Subcutaneous abdominal adipose tissue (tissue), 5 donors: ENCODE measurements at regions not wholly inside any gene's neighbourhood (a gene's known extent, or its start where the extent isn't known, plus 50 kb on each side); places are given as distances from the start of the nearest gene placed in this dataset.
"Not testable (repeated sequence)": the region's sequence is repeated elsewhere in the genome, so short reads cannot be mapped to it uniquely, and the experiment has no call there.

Experiments
- H3K27ac ChIP-seq: one replicate; pipeline ENCODE4 v1.7.0; 2013; ENCODE audit warnings: low read depth, mild to moderate bottlenecking, inconsistent platforms, low read length, moderate library complexity
- H3K27me3 ChIP-seq, 5 donors: one replicate each; pipeline ENCODE4 v1.7.0; 2013; ENCODE audit warnings: low read length in 5 of 5, inconsistent platforms in 1 of 5; ENCODE audit not compliant: control insufficient read depth in 5 of 5, insufficient read depth in 4 of 5
- H3K36me3 ChIP-seq, 5 donors: one replicate each; pipeline ENCODE4 v1.7.0; 2013; ENCODE audit warnings: low read length in 5 of 5; ENCODE audit not compliant: control insufficient read depth in 5 of 5, insufficient read depth in 5 of 5
- H3K4me1 ChIP-seq, 5 donors: one replicate each; pipeline ENCODE4 v1.7.0; 2013; ENCODE audit warnings: low read length in 5 of 5, mild to moderate bottlenecking in 3 of 5, moderate library complexity in 1 of 5; ENCODE audit not compliant: control insufficient read depth in 5 of 5, insufficient read depth in 5 of 5
- H3K4me3 ChIP-seq, 5 donors: one replicate each; pipeline ENCODE4 v1.7.0; 2013; ENCODE audit warnings: low read length in 5 of 5, low read depth in 1 of 5
- H3K9ac ChIP-seq, 5 donors: one replicate each; pipeline ENCODE4 v1.7.0; 2013; ENCODE audit warnings: low read length in 5 of 5, mild to moderate bottlenecking in 4 of 5, moderate library complexity in 3 of 5
- H3K9me3 ChIP-seq, 5 donors: one replicate each; pipeline ENCODE4 v1.7.0; 2013; ENCODE audit warnings: low read length in 5 of 5; ENCODE audit not compliant: control insufficient read depth in 5 of 5
- donor health status: healthy.
- donor health status: healthy.
- donor health status: healthy.
- donor health status: healthy.
- donor health status: healthy.

DNA sequence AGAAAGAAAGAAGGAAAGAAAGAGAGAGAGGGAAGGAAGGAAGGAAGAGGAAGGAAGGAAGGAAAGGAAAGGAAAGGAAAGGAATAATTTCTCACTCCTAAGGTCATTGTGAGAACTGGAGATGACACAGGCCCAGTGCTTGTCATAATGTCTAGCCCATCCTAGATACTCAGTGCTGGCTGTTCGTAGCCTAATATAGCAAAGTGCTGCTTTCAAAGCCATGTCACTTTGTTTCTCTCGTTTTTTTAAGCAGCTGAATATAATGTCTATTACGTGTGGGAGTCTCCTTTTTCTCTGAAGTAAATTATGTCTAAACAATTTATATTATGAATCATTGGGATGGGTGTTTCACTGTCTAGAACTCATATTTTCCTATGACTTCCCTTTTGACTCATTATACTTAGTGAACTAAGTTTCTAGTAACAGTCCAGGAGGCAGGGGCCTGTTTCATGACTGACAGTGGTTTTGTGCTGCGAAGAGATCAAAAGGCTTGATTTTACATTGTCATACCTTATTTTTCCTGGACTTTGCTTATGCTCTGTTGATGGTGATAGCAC lies 327.0 kb upstream of the ZFP42 start:
- Histone ChIP-seq H3K27ac (no peak overlapping the region), H3K36me3 (no peaks in the 10 kb centered on the region), H3K4me3 (no peak overlapping the region), H3K9me3 (no peaks in the 10 kb centered on the region), H3K9ac (no peak overlapping the region), H3K4me1 (peaks cover 0 to 5% (median 0%) of the 10 kb centered on the region in 5 donors), H3K27me3 (no peaks in the 10 kb centered on the region)

- H3K4me3 ChIP-seq, H3K36me3 ChIP-seq, H3K9me3 ChIP-seq, H3K4me1 ChIP-seq, H3K27ac ChIP-seq, H3K27me3 ChIP-seq, H3K9ac ChIP-seq: not testable (repeated sequence)
Measured at GRCh38 chr4:187671521-187671920, 324.1 kb upstream of the ZFP42 start.

DNA sequence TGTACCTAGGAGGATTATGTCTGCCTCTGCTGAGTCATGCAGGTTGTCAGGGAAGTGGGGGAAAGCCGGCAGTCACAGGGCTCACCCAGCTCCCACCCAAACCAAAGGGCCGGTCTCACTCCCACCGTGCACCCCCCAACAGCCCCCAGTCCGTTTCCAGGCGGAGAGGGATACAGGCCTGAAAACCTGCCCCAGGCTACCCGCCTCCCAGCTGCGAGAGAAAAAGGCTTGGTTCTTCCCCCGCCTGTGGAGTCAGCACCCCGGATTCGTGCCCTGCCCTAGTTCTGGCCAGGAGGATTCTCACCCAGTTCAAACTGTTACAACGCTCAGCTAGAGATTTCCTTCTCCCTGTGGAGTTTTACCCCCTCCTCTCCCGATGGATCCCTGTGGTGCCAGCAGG lies 323.6 kb upstream of the ZFP42 start:
- not testable (repeated sequence) for H3K9ac ChIP-seq, H3K4me1 ChIP-seq, H3K36me3 ChIP-seq, H3K27ac ChIP-seq, H3K27me3 ChIP-seq, H3K4me3 ChIP-seq, H3K9me3 ChIP-seq

DNA sequence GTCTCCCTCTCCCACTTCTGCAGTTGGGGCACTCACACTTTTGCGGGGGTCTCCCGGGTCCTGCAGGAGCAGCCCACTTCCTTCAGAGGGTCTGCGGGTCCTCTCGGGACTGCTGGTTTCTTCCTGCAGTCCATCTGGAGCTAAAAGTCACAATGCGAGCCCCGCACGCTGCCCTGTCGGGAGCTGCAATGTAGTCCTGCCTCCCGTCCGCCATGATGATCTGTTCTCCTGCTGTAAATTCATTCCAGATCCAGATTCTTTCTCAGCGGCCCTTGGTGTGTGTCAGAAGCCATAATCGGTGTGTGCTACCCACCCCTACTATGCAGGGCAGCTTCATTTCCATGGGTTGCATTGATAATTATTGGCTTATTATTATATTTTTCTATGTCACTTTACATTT lies 323.0 kb upstream of the ZFP42 start:
- H3K9me3 ChIP-seq, result not testable (repeated sequence)

GRCh38 chr4:187679450-187679849 lies 316.1 kb upstream of the ZFP42 start:
- H3K9me3 ChIP-seq, result peaks cover 0 to 3% (median 0%) of the 10 kb centered on the region in 5 donors
- no peaks in the 10 kb centered on the region for H3K36me3 ChIP-seq
- H3K9ac ChIP-seq, result no peak overlapping the region
- no peaks in the 10 kb centered on the region for H3K27me3 ChIP-seq
- H3K4me1 ChIP-seq, result no peaks in the 10 kb centered on the region
- no peak overlapping the region for H3K4me3 ChIP-seq
- no peak overlapping the region for H3K27ac ChIP-seq

More for the DNA sequence above, 323.0 kb upstream of the ZFP42 start:
- not testable (repeated sequence) for H3K4me3 ChIP-seq, H3K9ac ChIP-seq, H3K36me3 ChIP-seq, H3K27me3 ChIP-seq, H3K4me1 ChIP-seq, H3K27ac ChIP-seq

GRCh38 chr4:187685247-187685646 lies 310.3 kb upstream of the ZFP42 start:
- Histone ChIP-seq H3K4me1 (no peaks in the 10 kb centered on the region), H3K27me3 (no peaks in the 10 kb centered on the region), H3K9ac (no peak overlapping the region), H3K36me3 (no peaks in the 10 kb centered on the region), H3K9me3 (peaks cover 0 to 3% (median 0%) of the 10 kb centered on the region in 5 donors), H3K4me3 (no peak overlapping the region), H3K27ac (no peak overlapping the region)

- Histone ChIP-seq H3K27me3 (no peaks in the 10 kb centered on the region), H3K4me3 (no peak overlapping the region), H3K36me3 (no peaks in the 10 kb centered on the region)
Measured at GRCh38 chr4:187687697-187688096, 307.9 kb upstream of the ZFP42 start.

DNA sequence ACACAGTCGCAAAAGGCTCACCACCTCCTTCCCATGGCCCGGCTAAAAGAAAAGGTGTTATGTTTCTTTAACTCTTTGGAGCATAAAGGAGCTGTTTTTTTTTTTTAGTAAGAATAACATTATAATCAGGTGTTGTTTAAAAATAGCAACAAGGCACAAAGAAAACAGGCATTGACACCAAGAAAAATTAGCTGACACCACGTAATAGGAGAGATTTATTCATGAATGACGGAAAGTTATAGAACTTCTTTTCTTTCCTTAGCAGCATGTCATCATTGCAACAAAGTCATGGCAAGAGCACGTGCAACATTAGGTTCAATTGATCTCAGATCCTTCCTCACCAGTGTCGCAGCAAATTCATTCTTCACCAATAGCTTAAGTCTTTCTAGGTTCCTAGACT lies 302.9 kb upstream of the ZFP42 start:
- Histone ChIP-seq H3K27ac (no peak overlapping the region), H3K9ac (no peak overlapping the region)

More at GRCh38 chr4:187687697-187688096, 307.9 kb upstream of the ZFP42 start:
- Histone ChIP-seq H3K9ac (no peak overlapping the region), H3K4me1 (no peaks in the 10 kb centered on the region), H3K9me3 (peaks cover 0 to 2% (median 0%) of the 10 kb centered on the region in 5 donors), H3K27ac (no peak overlapping the region)

DNA sequence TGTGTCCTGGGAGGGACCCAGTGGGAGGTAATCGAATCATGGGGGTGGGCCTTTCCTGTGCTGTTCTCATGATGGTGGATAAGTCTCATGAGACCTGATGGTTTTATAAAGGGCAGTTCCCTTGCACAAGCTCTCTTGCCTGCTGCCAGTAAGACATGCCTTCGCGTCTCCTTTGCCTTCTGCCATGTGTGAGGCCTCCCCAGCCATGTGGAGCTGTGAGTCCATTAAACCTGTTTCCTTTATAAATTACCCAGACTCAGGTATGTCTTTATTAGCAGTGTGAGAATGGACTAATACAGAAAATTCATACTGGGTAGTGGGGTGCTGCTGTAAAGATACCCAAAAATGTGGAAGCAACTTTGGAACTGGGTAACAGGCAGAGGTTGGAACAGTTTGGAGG lies 300.0 kb upstream of the ZFP42 start:
- not testable (repeated sequence) for H3K36me3 ChIP-seq, H3K4me1 ChIP-seq, H3K9me3 ChIP-seq, H3K27ac ChIP-seq, H3K27me3 ChIP-seq, H3K4me3 ChIP-seq, H3K9ac ChIP-seq

More for the DNA sequence above, 302.9 kb upstream of the ZFP42 start:
- H3K36me3 ChIP-seq, result no peaks in the 10 kb centered on the region
- no peaks in the 10 kb centered on the region for H3K27me3 ChIP-seq
- H3K4me1 ChIP-seq, result no peaks in the 10 kb centered on the region
- no peak overlapping the region for H3K4me3 ChIP-seq
- H3K9me3 ChIP-seq, result no peaks in the 10 kb centered on the region

DNA sequence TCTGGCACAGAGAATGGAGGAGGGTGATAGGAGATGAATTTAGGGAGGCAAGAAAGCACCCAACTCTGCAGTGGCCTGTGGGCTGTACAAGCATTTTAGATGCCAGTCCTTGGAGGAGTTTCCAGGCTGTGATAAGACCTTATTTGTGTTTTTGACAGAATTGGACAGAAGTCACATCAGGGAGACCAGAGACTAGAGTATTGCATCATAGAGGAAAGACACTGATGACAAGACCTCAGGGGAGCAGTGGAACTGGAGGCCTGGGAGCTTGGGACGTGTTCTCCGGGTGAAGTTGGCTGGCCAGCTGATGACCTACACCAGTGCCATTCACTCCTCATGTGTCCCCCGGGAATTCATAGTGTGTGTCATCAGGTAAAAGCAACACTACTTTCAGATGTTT lies 284.0 kb upstream of the ZFP42 start:
- Histone ChIP-seq H3K9me3 (peaks cover 2 to 13% (median 10%) of the 10 kb centered on the region in 5 donors), H3K4me3 (no peak overlapping the region), H3K9ac (no peak overlapping the region), H3K36me3 (no peaks in the 10 kb centered on the region), H3K4me1 (no peaks in the 10 kb centered on the region), H3K27ac (no peak overlapping the region), H3K27me3 (no peaks in the 10 kb centered on the region)

DNA sequence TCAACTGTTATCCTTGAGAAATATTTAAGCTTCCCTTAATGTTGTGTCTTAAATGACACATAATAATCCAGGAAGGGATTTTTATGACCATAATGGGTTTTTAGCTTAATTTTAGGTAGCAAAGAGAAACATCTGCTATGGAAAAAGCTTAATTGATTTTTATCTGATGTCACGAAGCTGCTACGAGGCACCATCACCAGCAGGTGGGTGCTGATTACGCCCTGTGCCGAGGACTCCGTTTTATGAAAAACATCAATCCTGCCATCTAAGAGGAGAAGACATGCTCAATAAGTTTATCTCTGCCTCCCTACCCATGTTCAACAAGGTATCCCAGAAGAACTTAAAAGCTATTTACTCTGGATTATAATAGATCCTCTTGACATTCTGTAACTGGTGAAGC lies 280.6 kb upstream of the ZFP42 start:
- H3K4me1 ChIP-seq, result no peaks in the 10 kb centered on the region
- H3K27ac ChIP-seq, result no peak overlapping the region
- no peak overlapping the region for H3K9ac ChIP-seq
- H3K4me3 ChIP-seq, result no peak overlapping the region
- H3K9me3 ChIP-seq, result no peaks in the 10 kb centered on the region
- no peaks in the 10 kb centered on the region for H3K27me3 ChIP-seq
- no peaks in the 10 kb centered on the region for H3K36me3 ChIP-seq
